Ishikawa (cell line): ENCODE measurements at regions not wholly inside any gene's neighbourhood (a gene's known extent, or its start where the extent isn't known, plus 50 kb on each side); places are given as distances from the start of the nearest gene placed in this dataset.

Experiments
- CEBPB ChIP-seq: IDR thresholded peaks from 2 replicates; pipeline ENCODE4 v1.6.1; 2012
- CREB1 ChIP-seq: IDR thresholded peaks from 2 replicates; pipeline ENCODE4 v1.6.1; 2012; ENCODE audit warnings: low read depth
- EGR1 ChIP-seq: IDR thresholded peaks from 2 replicates; pipeline ENCODE4 v1.6.1; 2012
- EP300 ChIP-seq: IDR thresholded peaks from 2 replicates; pipeline ENCODE4 v1.6.1; 2012; ENCODE audit warnings: borderline replicate concordance
- FOXM1 ChIP-seq: IDR thresholded peaks from 2 replicates; pipeline ENCODE4 v1.6.1; 2012; ENCODE audit warnings: low read depth, borderline replicate concordance
- NFIC ChIP-seq: IDR thresholded peaks from 2 replicates; pipeline ENCODE4 v1.6.1; 2012
- RAD21 ChIP-seq: IDR thresholded peaks from 2 replicates; pipeline ENCODE4 v1.6.1; 2012; ENCODE audit warnings: low read depth
- TAF1 ChIP-seq: IDR thresholded peaks from 2 replicates; pipeline ENCODE4 v1.6.1; 2012; ENCODE audit warnings: low read depth, mild to moderate bottlenecking
- TCF12 ChIP-seq: IDR thresholded peaks from 2 replicates; pipeline ENCODE4 v1.6.1; 2012; ENCODE audit warnings: low read depth
- TEAD4 ChIP-seq: IDR thresholded peaks from 2 replicates; pipeline ENCODE4 v1.6.1; 2012
- YY1 ChIP-seq: IDR thresholded peaks from 2 replicates; pipeline ENCODE4 v1.6.1; 2012; ENCODE audit warnings: low read depth
- ZBTB7A ChIP-seq: IDR thresholded peaks from 2 replicates; pipeline ENCODE4 v1.6.1; 2012; ENCODE audit warnings: low read depth
- TF ChIP-seq, protein P1 (sequence below): IDR thresholded peaks from 2 replicates; pipeline ENCODE4 v1.6.1; 2012
- TF ChIP-seq, protein P2 (sequence below): IDR thresholded peaks from 2 replicates; pipeline ENCODE4 v1.6.1; 2012; ENCODE audit warnings: low read depth, mild to moderate bottlenecking
- TF ChIP-seq, protein P3 (sequence below): IDR thresholded peaks from 2 replicates; pipeline ENCODE4 v1.6.1; 2012

DNA sequence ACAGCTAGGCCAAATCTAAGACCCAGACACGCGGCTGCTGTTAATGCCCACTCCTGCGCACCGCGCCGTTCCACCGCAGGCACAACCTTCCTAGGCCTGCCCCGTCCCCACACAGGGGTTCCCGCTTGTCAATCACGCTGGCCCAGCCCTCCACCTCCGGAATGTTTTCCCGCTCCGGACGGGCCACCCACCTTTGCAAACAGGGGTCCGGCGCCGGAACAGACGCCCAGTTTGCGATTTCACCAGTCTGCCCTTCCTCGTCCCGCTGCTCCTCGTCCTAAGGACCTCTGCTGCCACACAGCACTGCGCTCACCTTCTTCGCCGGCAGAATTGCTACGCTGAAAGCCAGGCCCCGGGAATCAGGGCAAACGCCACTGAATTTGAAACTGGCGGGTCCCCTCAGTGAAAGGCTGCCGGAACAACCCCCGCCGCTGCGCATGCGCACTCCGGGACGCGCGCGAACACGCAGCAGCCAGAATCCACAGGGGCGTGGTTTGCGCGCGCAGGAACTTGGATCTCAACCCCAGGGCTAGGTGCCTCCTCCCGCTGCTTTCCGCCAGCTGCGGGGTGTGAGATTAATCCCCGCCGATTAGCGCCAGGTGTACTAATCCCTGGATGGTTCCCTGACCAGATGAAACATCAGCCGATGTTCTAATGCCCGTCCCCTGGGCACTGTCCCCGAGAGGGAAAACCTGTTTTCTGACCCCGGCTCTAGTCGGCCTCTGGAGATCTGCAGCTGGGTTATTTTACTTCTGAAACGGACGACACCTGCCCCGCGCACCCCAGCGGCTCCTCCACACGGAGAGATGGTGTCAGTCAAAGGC is 159.7 kb downstream of the KLRB1 start:
- TF ChIP-seq, protein P1, sequence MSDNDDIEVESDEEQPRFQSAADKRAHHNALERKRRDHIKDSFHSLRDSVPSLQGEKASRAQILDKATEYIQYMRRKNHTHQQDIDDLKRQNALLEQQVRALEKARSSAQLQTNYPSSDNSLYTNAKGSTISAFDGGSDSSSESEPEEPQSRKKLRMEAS = peak; percentile 45
- TF ChIP-seq TAF1 = peak; percentile 60; the same call in 1 of the 2 replicates
- peak; percentile 33; the same call in 1 of the 2 replicates for TF ChIP-seq TCF12
- TF ChIP-seq FOXM1 = 0 out of 2 replicates have a peak, but pooled peaks have one; percentile 33

DNA sequence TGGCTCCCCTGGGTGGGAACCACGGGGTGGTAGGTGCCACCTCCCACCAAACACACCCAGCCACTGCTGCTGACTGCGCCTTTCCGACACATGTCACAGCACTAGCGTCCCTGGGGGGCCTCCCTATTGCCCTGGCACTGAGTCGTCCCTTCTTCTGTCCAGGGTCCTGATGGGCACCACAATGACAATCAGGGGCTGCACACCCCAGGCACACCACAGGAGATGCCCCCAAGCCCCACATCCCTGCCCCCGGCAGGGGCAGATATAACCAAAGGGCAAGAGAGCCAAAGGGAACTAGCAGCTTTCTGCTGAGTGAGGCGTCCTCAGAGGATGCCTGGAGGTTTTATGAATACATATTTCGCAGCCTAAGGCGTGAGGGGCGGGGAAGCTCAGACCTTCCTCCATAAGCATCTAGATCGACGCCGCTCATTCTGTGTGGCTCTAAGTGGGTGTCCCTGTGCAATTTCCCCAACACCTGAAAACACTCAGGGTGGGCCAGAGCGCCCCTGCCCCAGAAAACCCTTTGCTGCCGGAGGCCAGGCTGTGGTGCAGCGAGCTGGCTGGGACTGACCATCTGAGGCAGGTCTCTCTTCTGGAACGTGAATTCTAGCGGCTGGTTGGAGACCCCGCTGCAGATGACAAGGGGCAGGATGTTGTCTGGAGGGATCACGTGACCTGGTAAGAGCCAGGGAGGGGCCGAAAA is 186.7 kb downstream of the KLRB1 start:
- TF ChIP-seq, protein P2, sequence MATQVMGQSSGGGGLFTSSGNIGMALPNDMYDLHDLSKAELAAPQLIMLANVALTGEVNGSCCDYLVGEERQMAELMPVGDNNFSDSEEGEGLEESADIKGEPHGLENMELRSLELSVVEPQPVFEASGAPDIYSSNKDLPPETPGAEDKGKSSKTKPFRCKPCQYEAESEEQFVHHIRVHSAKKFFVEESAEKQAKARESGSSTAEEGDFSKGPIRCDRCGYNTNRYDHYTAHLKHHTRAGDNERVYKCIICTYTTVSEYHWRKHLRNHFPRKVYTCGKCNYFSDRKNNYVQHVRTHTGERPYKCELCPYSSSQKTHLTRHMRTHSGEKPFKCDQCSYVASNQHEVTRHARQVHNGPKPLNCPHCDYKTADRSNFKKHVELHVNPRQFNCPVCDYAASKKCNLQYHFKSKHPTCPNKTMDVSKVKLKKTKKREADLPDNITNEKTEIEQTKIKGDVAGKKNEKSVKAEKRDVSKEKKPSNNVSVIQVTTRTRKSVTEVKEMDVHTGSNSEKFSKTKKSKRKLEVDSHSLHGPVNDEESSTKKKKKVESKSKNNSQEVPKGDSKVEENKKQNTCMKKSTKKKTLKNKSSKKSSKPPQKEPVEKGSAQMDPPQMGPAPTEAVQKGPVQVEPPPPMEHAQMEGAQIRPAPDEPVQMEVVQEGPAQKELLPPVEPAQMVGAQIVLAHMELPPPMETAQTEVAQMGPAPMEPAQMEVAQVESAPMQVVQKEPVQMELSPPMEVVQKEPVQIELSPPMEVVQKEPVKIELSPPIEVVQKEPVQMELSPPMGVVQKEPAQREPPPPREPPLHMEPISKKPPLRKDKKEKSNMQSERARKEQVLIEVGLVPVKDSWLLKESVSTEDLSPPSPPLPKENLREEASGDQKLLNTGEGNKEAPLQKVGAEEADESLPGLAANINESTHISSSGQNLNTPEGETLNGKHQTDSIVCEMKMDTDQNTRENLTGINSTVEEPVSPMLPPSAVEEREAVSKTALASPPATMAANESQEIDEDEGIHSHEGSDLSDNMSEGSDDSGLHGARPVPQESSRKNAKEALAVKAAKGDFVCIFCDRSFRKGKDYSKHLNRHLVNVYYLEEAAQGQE = 0 out of 2 replicates have a peak, but pooled peaks have one; percentile 39

DNA sequence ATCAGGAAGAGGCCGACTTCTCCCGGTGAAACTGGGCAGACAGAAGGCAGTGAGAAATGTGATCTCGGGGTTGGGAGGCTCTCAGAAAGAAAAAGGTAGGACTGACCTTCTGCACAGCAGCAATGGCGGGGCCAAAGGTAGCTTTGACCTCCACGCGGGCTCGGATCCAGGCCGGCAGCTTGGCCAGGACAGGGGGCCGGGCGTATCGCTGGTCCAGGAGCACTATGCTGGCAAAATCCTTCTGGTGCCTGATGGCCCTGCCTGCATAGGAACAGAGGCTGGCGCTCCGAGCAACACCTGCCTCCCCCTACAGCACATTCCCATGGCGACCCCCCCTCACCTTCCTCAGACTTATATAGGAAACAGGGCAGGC is 189.1 kb downstream of the KLRB1 start:
- TF ChIP-seq, protein P1 = 0 out of 2 replicates have a peak, but pooled peaks have one; percentile 17

DNA sequence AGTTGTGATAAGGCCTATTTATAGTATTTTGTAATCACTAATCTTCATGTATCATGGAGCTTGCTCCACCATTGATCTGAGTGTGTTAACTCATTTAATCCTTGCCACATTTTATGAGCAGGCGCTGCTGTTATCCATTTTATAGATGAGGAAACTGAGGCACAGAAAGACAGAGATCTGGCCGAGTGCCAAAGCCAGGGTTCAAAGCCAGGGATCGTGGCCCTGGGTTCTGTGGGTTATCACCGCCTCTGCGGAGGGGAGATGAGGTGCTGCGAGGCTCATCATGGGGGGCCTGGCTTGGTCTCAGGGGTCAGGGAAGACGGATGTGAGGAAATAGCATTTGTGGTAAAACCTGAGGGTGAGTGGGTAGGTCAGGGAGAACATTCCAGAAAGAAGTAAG is 193.9 kb downstream of the KLRB1 start:
- peak; percentile 33 for TF ChIP-seq NFIC

DNA sequence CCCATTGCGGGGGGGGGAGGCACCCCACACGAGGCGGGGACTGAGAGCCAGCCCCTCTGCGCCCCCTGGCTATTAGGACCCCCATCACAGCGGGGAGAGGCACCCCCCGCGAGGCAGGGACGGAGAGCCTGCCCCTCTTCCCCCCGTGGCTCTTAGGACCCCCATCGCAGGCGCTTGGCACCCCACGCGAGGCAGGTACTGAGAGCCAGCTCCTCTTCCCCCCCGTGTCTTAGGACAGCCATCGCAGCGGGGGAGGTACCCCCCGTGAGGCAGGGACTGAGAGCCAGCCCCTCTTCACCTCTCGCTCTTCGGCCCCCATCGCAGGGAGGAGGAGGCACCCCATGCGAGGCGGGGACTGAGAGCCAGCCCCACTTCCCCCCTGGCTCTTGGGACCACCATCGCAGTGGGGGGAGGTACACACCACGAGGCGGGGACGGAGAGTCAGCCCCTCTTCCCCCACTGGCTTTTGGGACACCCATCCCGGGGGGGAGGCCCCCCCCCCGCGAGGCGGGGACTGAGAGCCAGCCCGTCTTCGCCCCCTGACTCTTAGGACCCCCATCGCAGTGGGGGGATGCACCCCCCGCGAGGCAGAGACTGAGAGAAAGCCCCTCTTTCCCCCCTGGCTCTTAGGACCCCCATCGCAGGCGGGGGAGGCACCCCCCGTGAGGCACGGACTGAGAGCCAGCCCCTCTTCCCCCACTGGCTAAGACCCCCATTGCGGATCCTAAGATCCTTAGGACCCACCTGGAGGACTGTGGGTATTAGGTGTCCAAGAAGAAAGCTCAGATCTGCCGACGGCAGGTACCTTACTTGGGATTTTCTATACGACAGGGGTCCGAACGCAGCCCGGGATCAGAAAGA is 198.6 kb upstream of the PZP start:
- TF ChIP-seq, protein P1 = no peak
- no peak for TF ChIP-seq EP300
- TF ChIP-seq TAF1 = no peak
- no peak for TF ChIP-seq RAD21
- TF ChIP-seq CREB1 = no peak

DNA sequence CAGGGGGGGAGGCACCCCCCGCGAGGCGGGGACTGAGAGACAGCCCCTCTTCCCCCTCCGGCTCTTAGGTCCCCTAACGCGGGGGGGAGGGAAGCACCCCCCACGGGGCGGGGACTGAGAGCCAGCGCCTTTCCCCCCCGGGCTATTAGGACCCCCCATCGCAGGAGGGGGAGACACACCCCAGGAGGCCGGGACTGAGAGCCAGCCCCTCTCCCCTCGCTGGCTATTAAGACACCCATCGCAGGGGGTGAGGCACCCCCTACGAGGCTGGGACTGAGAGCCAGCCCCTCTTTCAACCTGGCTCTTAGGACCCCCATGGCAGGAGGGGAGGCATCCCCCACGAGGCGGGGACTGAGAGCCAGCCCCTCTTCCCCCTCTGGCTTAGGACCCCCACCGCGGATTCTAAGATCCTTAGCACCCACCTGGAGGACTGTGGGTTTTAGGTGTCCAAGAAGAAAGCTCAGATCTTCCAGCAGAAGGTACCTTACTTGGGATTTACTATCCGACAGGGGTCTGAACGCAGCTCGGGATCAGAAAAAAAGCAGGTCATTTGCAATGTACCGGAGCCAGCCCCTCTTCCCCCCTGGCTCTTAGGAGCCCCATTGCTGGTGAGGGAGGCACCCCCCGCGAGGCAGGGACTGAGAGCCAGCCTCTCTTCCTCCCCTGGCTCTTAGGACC is 197.8 kb upstream of the PZP start:
- TF ChIP-seq EP300 (no peak), ZBTB7A (no peak), CEBPB (no peak), CREB1 (no peak), TAF1 (no peak), RAD21 (no peak), EGR1 (no peak), TEAD4 (no peak), NFIC (no peak), FOXM1 (no peak), TCF12 (no peak), YY1 (no peak)
- TF ChIP-seq, protein P3, sequence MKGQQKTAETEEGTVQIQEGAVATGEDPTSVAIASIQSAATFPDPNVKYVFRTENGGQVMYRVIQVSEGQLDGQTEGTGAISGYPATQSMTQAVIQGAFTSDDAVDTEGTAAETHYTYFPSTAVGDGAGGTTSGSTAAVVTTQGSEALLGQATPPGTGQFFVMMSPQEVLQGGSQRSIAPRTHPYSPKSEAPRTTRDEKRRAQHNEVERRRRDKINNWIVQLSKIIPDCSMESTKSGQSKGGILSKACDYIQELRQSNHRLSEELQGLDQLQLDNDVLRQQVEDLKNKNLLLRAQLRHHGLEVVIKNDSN = no peak
- TF ChIP-seq, protein P2 = no peak
- TF ChIP-seq, protein P1 = no peak
